Activated CD4-positive, alpha-beta T cell treated with anti-CD3 and anti-CD28 coated beads, Interleukin-2, amount 50 U/mL, for 1 hour (primary cell): ENCODE measurements at regions not wholly inside any gene's neighbourhood (a gene's known extent, or its start where the extent isn't known, plus 50 kb on each side); places are given as distances from the start of the nearest gene placed in this dataset.
"Not testable (repeated sequence)": the region's sequence is repeated elsewhere in the genome, so short reads cannot be mapped to it uniquely, and the experiment has no call there.

ENCODE experiments used
- DNase-seq: peaks from one replicate; pipeline ENCODE4 v3.0.0-alpha.2; 2020

- DNase-seq: no peak
Observed at GRCh38 chr13:71382285-71382684, 484.7 kb downstream of the DACH1 start.

GRCh38 chr13:71380191-71380590 lies 486.8 kb downstream of the DACH1 start:
- DNase-seq: no peak

- no peak for DNase-seq
Observed at GRCh38 chr13:71378961-71379905, 487.8 kb downstream of the DACH1 start.

- no peak for DNase-seq
Observed at GRCh38 chr13:71374471-71375049, 492.4 kb downstream of the DACH1 start.

GRCh38 chr13:71368336-71368735 lies 498.7 kb downstream of the DACH1 start:
- DNase-seq: no peak

GRCh38 chr13:71360041-71360440 lies 507.0 kb downstream of the DACH1 start:
- no peak for DNase-seq

- DNase-seq: no peak
Observed at GRCh38 chr13:71359641-71360040, 507.4 kb downstream of the DACH1 start.

GRCh38 chr13:71358218-71358617 lies 508.8 kb downstream of the DACH1 start:
- DNase-seq: no peak

GRCh38 chr13:71355010-71355409 lies 512.0 kb downstream of the DACH1 start:
- no peak for DNase-seq

- no peak for DNase-seq
Observed at GRCh38 chr13:71350886-71351285, 516.1 kb downstream of the DACH1 start.

- DNase-seq: not testable (repeated sequence)
Observed at GRCh38 chr13:71345856-71346255, 521.1 kb downstream of the DACH1 start.

- DNase-seq: no peak
Observed at GRCh38 chr13:71339736-71340135, 527.3 kb downstream of the DACH1 start.

- no peak for DNase-seq
Observed at GRCh38 chr13:71339005-71339404, 528.0 kb downstream of the DACH1 start.

- DNase-seq: no peak
Observed at GRCh38 chr13:71338070-71338469, 528.9 kb downstream of the DACH1 start.

- no peak for DNase-seq
Observed at GRCh38 chr13:71327266-71327665, 539.7 kb downstream of the DACH1 start.

- no peak for DNase-seq
Observed at GRCh38 chr13:71325556-71325955, 541.4 kb downstream of the DACH1 start.

GRCh38 chr13:71323266-71323665 lies 543.7 kb downstream of the DACH1 start:
- no peak for DNase-seq

- DNase-seq: no peak
Observed at GRCh38 chr13:71320452-71320851, 546.6 kb downstream of the DACH1 start.

- DNase-seq: no peak
Observed at GRCh38 chr13:71316792-71317363, 550.1 kb downstream of the DACH1 start.

- DNase-seq: no peak
Observed at GRCh38 chr13:71312923-71313322, 554.1 kb downstream of the DACH1 start.

- no peak for DNase-seq
Observed at GRCh38 chr13:71309905-71310304, 557.1 kb downstream of the DACH1 start.

GRCh38 chr13:71306821-71307220 lies 560.2 kb downstream of the DACH1 start:
- no peak for DNase-seq

GRCh38 chr13:71304861-71305260 lies 562.1 kb downstream of the DACH1 start:
- no peak for DNase-seq

- no peak for DNase-seq
Observed at GRCh38 chr13:71303144-71303543, 563.9 kb downstream of the DACH1 start.
